OCI-LY7 (cell line): ENCODE measurements at regions not wholly inside any gene's neighbourhood (a gene's known extent, or its start where the extent isn't known, plus 50 kb on each side); places are given as distances from the start of the nearest gene placed in this dataset.

Experiments used
- BruUV-seq: library from RNA; stranded (reverse); fragments of 400-500 nt; replicated peaks from 2 replicates; lab custom pipeline; 2021; lab: Mats Ljungman, UMichigan
- CTCF ChIA-PET: fragments of 300-600 bp; sonication (Branson Sonifier 250); formaldehyde crosslinking; loops from one replicate; lab custom pipeline; 2022; ENCODE audit warnings: antibody characterized with exemption; ENCODE audit not compliant: unreplicated experiment; lab: Charles Lee
- POLR2A ChIA-PET: fragments of 300-600 bp; sonication (Branson Sonifier 250); formaldehyde crosslinking; loops from one replicate; lab custom pipeline; 2022; ENCODE audit warnings: antibody characterized with exemption; lab: Charles Lee
- DNase-seq: peaks from one replicate; pipeline ENCODE4 v3.0.0-alpha.2; 2015; ENCODE audit warnings: low spot score
- H2AFZ ChIP-seq: fragments of 200-600 bp; sonication (generic), shearing (Covaris generic); 2 replicates; pipeline ENCODE4 v1.6.1; 2014; ENCODE audit warnings: mild to moderate bottlenecking, antibody characterized with exemption, low read length, moderate library complexity
- H3K27ac ChIP-seq: fragments of 200-600 bp; sonication (generic); 2 replicates; pipeline ENCODE4 v1.5.1; 2014; ENCODE audit warnings: mixed run types, low read depth, mild to moderate bottlenecking, moderate library complexity, low read length, inconsistent platforms; ENCODE audit not compliant: poor library complexity, severe bottlenecking
- H3K36me3 ChIP-seq: fragments of 200-600 bp; sonication (generic); 2 replicates; pipeline ENCODE4 v1.6.1; 2014; ENCODE audit warnings: mild to moderate bottlenecking, antibody characterized with exemption, low read length, moderate library complexity, mixed read lengths; ENCODE audit not compliant: insufficient read depth
- H3K4me1 ChIP-seq: fragments of 200-600 bp; sonication (generic); 2 replicates; pipeline ENCODE4 v1.5.1; 2014; ENCODE audit warnings: mild to moderate bottlenecking, low read length; ENCODE audit not compliant: insufficient read depth, poor library complexity, severe bottlenecking
- H3K4me2 ChIP-seq: fragments of 200-600 bp; sonication (generic); 2 replicates; pipeline ENCODE4 v1.6.1; 2014; ENCODE audit warnings: mild to moderate bottlenecking, low read length
- H3K4me3 ChIP-seq: fragments of 200-600 bp; sonication (generic); 2 replicates; pipeline ENCODE4 v1.5.1; 2014; ENCODE audit warnings: mild to moderate bottlenecking, low read depth, low read length; ENCODE audit not compliant: poor library complexity, severe bottlenecking
- H3K79me2 ChIP-seq: fragments of 200-600 bp; sonication (generic); 2 replicates; pipeline ENCODE4 v1.6.1; 2016; ENCODE audit warnings: low read depth, mild to moderate bottlenecking, low read length, moderate library complexity, mixed read lengths; ENCODE audit not compliant: insufficient read depth
- H3K9me2 ChIP-seq: fragments of 200-600 bp; sonication (generic); 2 replicates; pipeline ENCODE4 v1.6.1; 2016; ENCODE audit warnings: mild to moderate bottlenecking, low read length, mixed read lengths; ENCODE audit not compliant: insufficient read depth
- H3K9me3 ChIP-seq: fragments of 200-600 bp; sonication (generic); 2 replicates; pipeline ENCODE4 v1.6.1; 2014; ENCODE audit warnings: mild to moderate bottlenecking, mixed run types, low read length, mixed read lengths
- H4K20me1 ChIP-seq: fragments of 200-600 bp; sonication (generic); 2 replicates; pipeline ENCODE4 v1.6.1; 2014; ENCODE audit warnings: mild to moderate bottlenecking, antibody characterized with exemption, low read length, moderate library complexity, mixed read lengths; ENCODE audit not compliant: insufficient read depth
- EZH2phosphoT487 ChIP-seq: fragments of 200-600 bp; sonication (generic); IDR thresholded peaks from 2 replicates; pipeline ENCODE4 v1.6.1; 2018; ENCODE audit warnings: low read depth, borderline replicate concordance, mild to moderate bottlenecking, mixed run types, antibody characterized with exemption, low read length, moderate library complexity, mixed read lengths
- intact Hi-C: fragments of 100-400 bp; cut with micrococcal nuclease; formaldehyde crosslinking; loops from one replicate; pipeline ENCODE4 v1.10.0; 2022; ENCODE audit not compliant: unreplicated experiment
- TF ChIP-seq, protein P1 (sequence below): fragments of 200-600 bp; sonication (generic); conservative IDR thresholded peaks from 2 replicates; pipeline ENCODE4 v1.5.1; 2014; ENCODE audit warnings: mild to moderate bottlenecking, antibody characterized with exemption, low read length, moderate library complexity, mixed read lengths

DNA sequence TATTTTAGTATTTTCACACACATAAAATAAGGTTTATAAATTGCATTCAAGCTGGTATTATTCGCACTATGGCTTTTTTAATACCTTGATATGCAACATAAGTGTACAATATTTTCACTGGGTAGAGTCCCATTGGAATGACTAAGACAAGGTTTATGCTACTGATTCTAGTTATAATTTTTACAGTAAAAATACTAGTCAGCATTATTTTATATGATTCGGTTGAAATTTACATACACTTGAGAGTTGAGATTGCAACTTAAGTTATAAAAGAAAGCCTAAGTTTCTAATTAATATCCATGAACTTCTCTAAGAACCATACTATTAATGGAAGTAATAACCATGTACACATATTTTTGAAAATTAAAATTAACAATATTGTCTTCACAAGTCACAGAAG lies 723.9 kb upstream of the NR2F2 start:
- H2AFZ ChIP-seq = no peak overlapping the region
- ChIA-PET CTCF (no interaction called here), POLR2A (no interaction called here)
- DNase-seq = no peak
- no peaks in the 10 kb centered on the region for H3K36me3 ChIP-seq
- no peak overlapping the region for H3K4me2 ChIP-seq
- H3K4me3 ChIP-seq = no peak overlapping the region
- no peaks in the 10 kb centered on the region for H3K79me2 ChIP-seq
- H3K9me2 ChIP-seq = no peaks in the 10 kb centered on the region
- TF ChIP-seq, protein P1, sequence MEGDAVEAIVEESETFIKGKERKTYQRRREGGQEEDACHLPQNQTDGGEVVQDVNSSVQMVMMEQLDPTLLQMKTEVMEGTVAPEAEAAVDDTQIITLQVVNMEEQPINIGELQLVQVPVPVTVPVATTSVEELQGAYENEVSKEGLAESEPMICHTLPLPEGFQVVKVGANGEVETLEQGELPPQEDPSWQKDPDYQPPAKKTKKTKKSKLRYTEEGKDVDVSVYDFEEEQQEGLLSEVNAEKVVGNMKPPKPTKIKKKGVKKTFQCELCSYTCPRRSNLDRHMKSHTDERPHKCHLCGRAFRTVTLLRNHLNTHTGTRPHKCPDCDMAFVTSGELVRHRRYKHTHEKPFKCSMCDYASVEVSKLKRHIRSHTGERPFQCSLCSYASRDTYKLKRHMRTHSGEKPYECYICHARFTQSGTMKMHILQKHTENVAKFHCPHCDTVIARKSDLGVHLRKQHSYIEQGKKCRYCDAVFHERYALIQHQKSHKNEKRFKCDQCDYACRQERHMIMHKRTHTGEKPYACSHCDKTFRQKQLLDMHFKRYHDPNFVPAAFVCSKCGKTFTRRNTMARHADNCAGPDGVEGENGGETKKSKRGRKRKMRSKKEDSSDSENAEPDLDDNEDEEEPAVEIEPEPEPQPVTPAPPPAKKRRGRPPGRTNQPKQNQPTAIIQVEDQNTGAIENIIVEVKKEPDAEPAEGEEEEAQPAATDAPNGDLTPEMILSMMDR = no peak
- no peak for TF ChIP-seq EZH2phosphoT487
- no peaks in the 10 kb centered on the region for H4K20me1 ChIP-seq
- no TSS peak for BruUV-seq
- intact Hi-C loops = no loop called here
- no peaks in the 10 kb centered on the region for H3K4me1 ChIP-seq
- no peaks in the 10 kb centered on the region for H3K9me3 ChIP-seq
- H3K27ac ChIP-seq = no peak overlapping the region

DNA sequence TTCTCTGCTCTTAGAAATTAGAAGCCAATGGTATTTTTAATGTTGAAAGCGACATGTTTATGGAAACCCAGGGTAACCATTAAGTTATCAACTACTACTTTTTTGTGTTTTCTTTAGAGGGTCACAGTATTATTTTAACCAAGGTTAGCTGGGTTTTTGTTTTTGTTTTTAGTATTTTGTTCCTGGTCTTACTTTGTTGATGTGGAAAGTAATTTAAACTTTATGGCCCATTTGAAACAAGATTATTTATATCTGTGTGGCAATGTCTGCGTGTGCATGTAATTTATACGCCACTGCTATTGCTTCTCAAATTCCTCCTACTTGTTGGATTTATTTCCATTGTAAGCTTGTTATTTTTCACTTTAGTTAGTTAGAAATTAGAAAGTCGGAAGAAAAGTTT lies 722.1 kb upstream of the NR2F2 start:
- no peak for DNase-seq
- no TSS peak for BruUV-seq
- no peak overlapping the region for H3K27ac ChIP-seq
- no peaks in the 10 kb centered on the region for H3K9me3 ChIP-seq
- ChIA-PET CTCF (no interaction called here), POLR2A (interaction anchor here (0.6 kb wide), 1 partner anchor 1107 kb away, joined by 3 read pairs; no protein-coding TSS in a partner anchor)
- no peaks in the 10 kb centered on the region for H3K4me1 ChIP-seq
- H3K79me2 ChIP-seq = no peaks in the 10 kb centered on the region
- no peak overlapping the region for H3K4me2 ChIP-seq
- TF ChIP-seq, protein P1 = no peak
- no peak for TF ChIP-seq EZH2phosphoT487
- H2AFZ ChIP-seq = no peak overlapping the region
- intact Hi-C loops = no loop called here
- H3K4me3 ChIP-seq = no peak overlapping the region
- H3K9me2 ChIP-seq = no peaks in the 10 kb centered on the region
- H4K20me1 ChIP-seq = no peaks in the 10 kb centered on the region
- H3K36me3 ChIP-seq = no peaks in the 10 kb centered on the region

DNA sequence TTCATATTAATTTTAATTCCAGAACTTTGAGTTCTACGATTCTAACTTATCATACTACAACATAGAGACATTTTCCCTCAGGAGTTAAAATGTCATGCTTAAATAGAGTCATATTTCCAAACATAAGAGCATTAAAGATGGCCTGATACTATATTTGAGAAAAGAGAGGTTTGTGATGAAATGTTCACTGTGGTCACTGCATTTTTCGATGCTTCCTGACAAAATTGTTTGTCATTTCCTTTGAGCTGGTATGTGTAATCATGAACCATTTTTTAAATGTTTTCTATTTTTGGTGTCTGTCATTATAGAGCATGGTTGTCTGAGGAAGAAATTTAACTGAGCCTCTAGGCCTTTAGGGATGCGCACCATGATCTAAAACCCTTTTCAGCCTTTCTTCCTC lies 721.4 kb upstream of the NR2F2 start:
- Histone ChIP-seq H3K36me3 (no peaks in the 10 kb centered on the region), H3K4me3 (no peak overlapping the region), H3K27ac (no peak overlapping the region), H4K20me1 (no peaks in the 10 kb centered on the region), H3K9me2 (no peaks in the 10 kb centered on the region), H3K4me1 (no peaks in the 10 kb centered on the region), H2AFZ (no peak overlapping the region), H3K4me2 (no peak overlapping the region), H3K79me2 (no peaks in the 10 kb centered on the region), H3K9me3 (no peaks in the 10 kb centered on the region)
- DNase-seq = no peak
- no TSS peak for BruUV-seq
- intact Hi-C loops = no loop called here
- ChIA-PET POLR2A (no interaction called here), CTCF (no interaction called here)
- no peak for TF ChIP-seq EZH2phosphoT487
- TF ChIP-seq, protein P1 = no peak
